BLaER1 (cell line): ENCODE measurements at regions not wholly inside any gene's neighbourhood (a gene's known extent, or its start where the extent isn't known, plus 50 kb on each side); places are given as distances from the start of the nearest gene placed in this dataset.

ENCODE experiments used
- H3K27ac ChIP-seq: shearing (Covaris generic); formaldehyde crosslinking; 2 replicates; pipeline ENCODE4 v1.8.1; 2022
- H3K27me3 ChIP-seq: shearing (Covaris generic); formaldehyde crosslinking; 2 replicates; pipeline ENCODE4 v1.8.1; 2022
- H3K36me3 ChIP-seq: shearing (Covaris generic); formaldehyde crosslinking; 2 replicates; pipeline ENCODE4 v1.8.1; 2022
- H3K4me1 ChIP-seq: shearing (Covaris generic); formaldehyde crosslinking; 2 replicates; pipeline ENCODE4 v1.8.1; 2022
- H3K4me2 ChIP-seq: shearing (Covaris generic); formaldehyde crosslinking; 2 replicates; pipeline ENCODE4 v1.8.1; 2022
- H3K4me3 ChIP-seq: shearing (Covaris generic); formaldehyde crosslinking; 2 replicates; pipeline ENCODE4 v1.8.1; 2022
- H3K9ac ChIP-seq: shearing (Covaris generic); formaldehyde crosslinking; 2 replicates; pipeline ENCODE4 v1.8.1; 2022
- H3K9me3 ChIP-seq: shearing (Covaris generic); formaldehyde crosslinking; 2 replicates; pipeline ENCODE4 v1.8.1; 2022
- H4K20me1 ChIP-seq: shearing (Covaris generic); formaldehyde crosslinking; 2 replicates; pipeline ENCODE4 v1.8.1; 2022
- Cebpa-rat ChIP-seq: shearing (Covaris generic); IDR thresholded peaks from 2 replicates; pipeline ENCODE4 v1.8.1; 2022

GRCh38 chr2:204354442-204354856 lies 190.8 kb upstream of the PARD3B start:
- Histone ChIP-seq H3K9me3 (no peaks in the 10 kb centered on the region), H3K9ac (no peak overlapping the region), H3K27ac (no peak overlapping the region), H3K36me3 (no peaks in the 10 kb centered on the region), H3K4me1 (no peaks in the 10 kb centered on the region), H4K20me1 (no peaks in the 10 kb centered on the region), H3K4me3 (no peak overlapping the region), H3K27me3 (no peaks in the 10 kb centered on the region), H3K4me2 (no peak overlapping the region)
- no peak for TF ChIP-seq Cebpa-rat

- Histone ChIP-seq H3K27me3 (no peaks in the 10 kb centered on the region), H3K27ac (no peak overlapping the region), H3K9ac (no peak overlapping the region), H3K4me1 (no peaks in the 10 kb centered on the region), H3K4me2 (no peak overlapping the region), H4K20me1 (no peaks in the 10 kb centered on the region), H3K9me3 (no peaks in the 10 kb centered on the region), H3K36me3 (no peaks in the 10 kb centered on the region), H3K4me3 (no peak overlapping the region)
- TF ChIP-seq Cebpa-rat = no peak
Observed at GRCh38 chr2:204355688-204356087, 189.6 kb upstream of the PARD3B start.

GRCh38 chr2:204356151-204356641 lies 189.1 kb upstream of the PARD3B start:
- Histone ChIP-seq H3K27me3 (no peaks in the 10 kb centered on the region), H3K4me2 (no peak overlapping the region), H3K4me1 (no peaks in the 10 kb centered on the region), H3K9ac (no peak overlapping the region), H3K27ac (no peak overlapping the region), H3K4me3 (no peak overlapping the region), H4K20me1 (no peaks in the 10 kb centered on the region), H3K9me3 (no peaks in the 10 kb centered on the region), H3K36me3 (no peaks in the 10 kb centered on the region)
- no peak for TF ChIP-seq Cebpa-rat

GRCh38 chr2:204357286-204357685 lies 188.0 kb upstream of the PARD3B start:
- Histone ChIP-seq H3K27ac (no peak overlapping the region), H4K20me1 (no peaks in the 10 kb centered on the region), H3K4me3 (no peak overlapping the region), H3K27me3 (no peaks in the 10 kb centered on the region), H3K4me2 (no peak overlapping the region), H3K9ac (no peak overlapping the region), H3K4me1 (no peaks in the 10 kb centered on the region), H3K36me3 (no peaks in the 10 kb centered on the region), H3K9me3 (no peaks in the 10 kb centered on the region)
- no peak for TF ChIP-seq Cebpa-rat

- no peaks in the 10 kb centered on the region for H3K27me3 ChIP-seq
- no peak overlapping the region for H3K4me2 ChIP-seq
- H3K9me3 ChIP-seq = no peaks in the 10 kb centered on the region
- H3K4me3 ChIP-seq = no peak overlapping the region
- no peak for TF ChIP-seq Cebpa-rat
- H3K4me1 ChIP-seq = no peaks in the 10 kb centered on the region
- H4K20me1 ChIP-seq = no peaks in the 10 kb centered on the region
- no peaks in the 10 kb centered on the region for H3K36me3 ChIP-seq
- H3K9ac ChIP-seq = no peak overlapping the region
- H3K27ac ChIP-seq = no peak overlapping the region
Observed at GRCh38 chr2:204359076-204359475, 186.2 kb upstream of the PARD3B start.

- H3K27ac ChIP-seq = no peak overlapping the region
- no peaks in the 10 kb centered on the region for H3K4me1 ChIP-seq
- H3K27me3 ChIP-seq = no peaks in the 10 kb centered on the region
- no peaks in the 10 kb centered on the region for H4K20me1 ChIP-seq
- no peak for TF ChIP-seq Cebpa-rat
- H3K9ac ChIP-seq = no peak overlapping the region
- no peaks in the 10 kb centered on the region for H3K36me3 ChIP-seq
- no peaks in the 10 kb centered on the region for H3K9me3 ChIP-seq
- H3K4me3 ChIP-seq = no peak overlapping the region
- H3K4me2 ChIP-seq = no peak overlapping the region
Observed at GRCh38 chr2:204360218-204361007, 184.9 kb upstream of the PARD3B start.

- TF ChIP-seq Cebpa-rat = no peak
- no peaks in the 10 kb centered on the region for H3K9me3 ChIP-seq
- H4K20me1 ChIP-seq = no peaks in the 10 kb centered on the region
- no peak overlapping the region for H3K4me3 ChIP-seq
- no peak overlapping the region for H3K9ac ChIP-seq
- no peaks in the 10 kb centered on the region for H3K27me3 ChIP-seq
- no peaks in the 10 kb centered on the region for H3K4me1 ChIP-seq
- no peak overlapping the region for H3K27ac ChIP-seq
- no peaks in the 10 kb centered on the region for H3K36me3 ChIP-seq
- no peak overlapping the region for H3K4me2 ChIP-seq
Observed at GRCh38 chr2:204361738-204362137, 183.5 kb upstream of the PARD3B start.

- no peak overlapping the region for H3K9ac ChIP-seq
- no peaks in the 10 kb centered on the region for H3K36me3 ChIP-seq
- H3K27me3 ChIP-seq = no peaks in the 10 kb centered on the region
- no peak overlapping the region for H3K4me2 ChIP-seq
- no peaks in the 10 kb centered on the region for H3K9me3 ChIP-seq
- H3K4me3 ChIP-seq = no peak overlapping the region
- H3K27ac ChIP-seq = no peak overlapping the region
- H4K20me1 ChIP-seq = no peaks in the 10 kb centered on the region
- no peak for TF ChIP-seq Cebpa-rat
- no peaks in the 10 kb centered on the region for H3K4me1 ChIP-seq
Observed at GRCh38 chr2:204362581-204362980, 182.7 kb upstream of the PARD3B start.

GRCh38 chr2:204363513-204363912 lies 181.8 kb upstream of the PARD3B start:
- Histone ChIP-seq H3K27ac (no peak overlapping the region), H3K9me3 (no peaks in the 10 kb centered on the region), H3K4me1 (no peaks in the 10 kb centered on the region), H3K9ac (no peak overlapping the region), H3K4me3 (no peak overlapping the region), H3K27me3 (no peaks in the 10 kb centered on the region), H4K20me1 (no peaks in the 10 kb centered on the region), H3K4me2 (no peak overlapping the region), H3K36me3 (no peaks in the 10 kb centered on the region)
- no peak for TF ChIP-seq Cebpa-rat

- Histone ChIP-seq H4K20me1 (no peaks in the 10 kb centered on the region), H3K4me3 (no peak overlapping the region), H3K4me2 (no peak overlapping the region), H3K27ac (no peak overlapping the region), H3K36me3 (no peaks in the 10 kb centered on the region), H3K4me1 (no peaks in the 10 kb centered on the region), H3K9ac (no peak overlapping the region), H3K9me3 (no peaks in the 10 kb centered on the region), H3K27me3 (no peaks in the 10 kb centered on the region)
- TF ChIP-seq Cebpa-rat = no peak
Observed at GRCh38 chr2:204364860-204365535, 180.3 kb upstream of the PARD3B start.
